GM19467 (cell line): ENCODE measurements at regions not wholly inside any gene's neighbourhood (a gene's known extent, or its start where the extent isn't known, plus 50 kb on each side); places are given as distances from the start of the nearest gene placed in this dataset.

Source experiments
- ATAC-seq: cut with Tn5 transposase; IDR thresholded peaks from one replicate; pipeline ENCODE4 v1.9.1; 2021; ENCODE audit warnings: mild to moderate bottlenecking, moderate library complexity; ENCODE audit not compliant: unreplicated experiment

DNA sequence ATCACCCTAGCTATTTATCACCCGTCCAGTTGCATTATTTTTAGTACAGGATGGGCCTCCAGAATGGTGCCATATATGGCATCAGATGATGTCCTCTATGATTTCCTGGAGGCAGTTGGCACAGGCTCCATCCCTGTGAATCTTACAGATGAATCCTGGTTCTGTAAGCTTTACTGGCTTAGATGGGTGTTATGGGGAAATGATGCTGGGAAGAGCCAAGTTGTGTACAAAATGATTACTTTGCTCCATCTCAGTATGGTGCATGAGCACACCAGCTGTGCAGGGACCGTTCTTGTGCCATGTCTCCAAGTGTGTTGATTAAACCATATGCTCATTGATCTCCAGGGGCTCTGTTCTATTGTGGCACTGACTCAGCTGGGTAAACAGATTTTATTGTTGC lies 755.7 kb downstream of the TLR4 start:
- ATAC-seq: no peak

DNA sequence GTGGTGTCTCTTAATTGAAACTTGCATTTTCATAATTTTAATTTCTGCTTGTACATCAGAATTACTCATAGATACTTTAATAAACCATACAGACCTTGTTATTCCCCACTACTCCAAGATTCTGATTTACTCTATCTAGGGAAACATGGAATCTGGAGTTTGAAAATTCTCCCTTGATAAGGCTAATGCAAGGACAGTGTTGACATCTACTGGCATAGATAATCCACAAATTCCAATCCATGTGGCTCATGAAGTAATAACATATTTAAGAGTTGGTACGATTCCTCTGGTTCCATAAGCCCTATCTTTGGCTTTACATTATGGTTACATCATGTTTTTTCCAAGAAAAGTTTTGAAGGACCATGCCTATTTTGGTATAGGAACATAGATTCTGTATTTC lies 759.2 kb downstream of the TLR4 start:
- ATAC-seq: no peak

DNA sequence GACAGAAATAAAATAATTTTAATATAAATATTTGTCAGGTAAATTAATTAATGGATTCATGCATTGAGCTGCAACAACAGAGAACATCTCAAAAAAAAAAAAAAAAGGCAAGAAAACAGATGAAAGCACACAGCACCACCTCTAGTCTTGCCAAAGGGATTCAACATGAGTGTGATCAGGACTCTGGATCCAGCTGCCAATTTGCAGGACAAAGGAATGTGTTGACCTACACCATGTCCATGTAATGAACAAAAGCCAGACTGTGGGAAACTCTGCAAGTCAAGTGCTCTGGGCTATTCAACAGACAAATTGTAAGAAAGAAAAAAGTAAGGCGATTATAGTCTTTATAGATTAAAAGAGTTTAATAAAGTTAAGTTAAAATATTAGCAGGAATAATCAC lies 769.3 kb downstream of the TLR4 start:
- ATAC-seq: no peak

DNA sequence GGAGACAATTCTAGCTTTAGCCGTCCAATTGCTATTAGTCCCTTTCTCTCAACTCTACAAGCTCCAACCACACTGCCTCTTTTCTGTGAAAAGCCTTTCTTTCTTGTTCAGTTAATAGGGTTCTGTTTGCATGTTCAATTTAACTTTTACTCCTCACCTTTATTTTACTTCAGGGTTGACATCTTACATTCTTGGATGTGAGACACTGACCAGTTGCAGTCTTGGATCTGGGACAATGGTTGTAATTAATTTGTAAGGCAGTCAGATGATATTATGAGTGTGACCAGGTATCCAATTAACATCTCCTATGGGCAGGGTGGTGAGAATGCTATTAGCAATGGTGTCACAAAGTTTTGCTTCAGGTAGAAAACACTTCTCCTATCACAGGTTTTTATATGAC lies 774.5 kb downstream of the TLR4 start:
- ATAC-seq: no peak

DNA sequence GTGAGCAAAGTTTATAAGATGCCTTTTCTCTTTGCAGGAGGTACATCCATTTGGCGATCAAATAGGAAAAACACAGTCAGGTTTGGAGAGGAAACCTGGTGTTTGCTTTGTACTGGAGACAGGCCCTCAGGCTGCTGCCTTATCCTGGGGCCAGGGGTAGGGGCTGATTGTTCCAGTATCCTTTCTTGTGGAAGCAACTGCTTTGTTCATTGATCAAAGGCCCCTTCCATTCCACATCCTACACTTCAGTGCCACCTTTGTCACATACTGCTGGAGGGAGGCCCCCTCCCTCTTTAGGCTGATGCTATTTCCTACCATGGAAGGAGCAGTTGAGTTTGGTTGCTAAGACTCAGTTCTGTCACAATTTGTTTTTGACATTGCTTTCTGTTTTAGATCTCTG lies 778.1 kb downstream of the TLR4 start:
- ATAC-seq: no peak

DNA sequence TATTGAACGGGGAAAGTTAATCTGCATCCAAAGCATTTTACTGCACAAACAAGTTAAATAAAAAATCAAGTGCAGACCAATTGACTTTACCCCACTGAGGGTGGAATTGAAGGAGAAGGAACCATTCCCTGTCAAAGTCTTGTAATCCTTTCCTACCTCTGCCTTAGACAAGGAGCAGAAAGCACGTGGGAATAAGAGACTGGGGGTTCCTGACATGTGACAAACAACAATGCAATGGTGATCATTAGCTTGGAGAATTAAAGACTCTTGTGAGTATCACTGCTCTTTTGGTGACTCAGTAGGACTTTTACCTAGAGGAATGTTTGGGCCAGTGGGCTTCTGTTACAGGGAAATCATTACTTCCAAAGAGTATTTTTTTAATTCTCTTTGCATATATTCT lies 779.5 kb downstream of the TLR4 start:
- no peak for ATAC-seq

DNA sequence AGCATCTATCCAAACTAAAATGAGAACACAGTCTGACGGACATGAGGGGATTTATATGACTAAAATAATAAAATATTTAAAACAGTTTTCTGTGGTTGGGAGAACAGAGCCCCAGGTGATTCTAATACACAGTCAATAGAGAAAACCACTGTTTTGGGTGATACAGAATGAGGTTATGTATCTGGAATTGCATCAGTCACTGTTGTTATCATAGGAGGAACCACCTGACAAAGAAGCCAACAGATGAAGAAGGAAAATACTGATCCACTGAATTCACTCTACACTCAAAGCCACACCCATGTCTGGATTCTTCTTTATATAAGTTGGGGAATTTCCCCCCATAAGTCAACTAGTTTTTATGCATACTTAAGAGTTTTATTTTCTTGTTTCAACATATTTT lies 799.0 kb downstream of the TLR4 start:
- no peak for ATAC-seq

DNA sequence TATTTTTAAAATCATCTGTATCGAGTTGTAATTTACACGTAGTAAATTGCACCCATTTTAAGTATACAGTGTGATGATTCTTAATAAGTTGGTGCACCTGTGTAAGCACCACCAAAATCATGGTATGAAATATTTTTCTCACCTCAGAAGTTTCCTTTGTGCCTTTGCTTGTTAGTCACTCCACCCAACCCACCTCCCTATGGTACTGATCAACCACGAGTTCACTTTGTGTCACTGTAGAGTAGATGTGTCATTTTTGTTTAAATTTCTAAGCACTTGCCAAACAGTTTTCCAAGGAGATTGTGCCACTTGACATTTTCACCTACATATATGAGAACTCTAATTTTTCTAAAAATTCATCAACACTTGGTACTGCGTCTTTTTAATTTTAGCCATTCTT lies 806.5 kb downstream of the TLR4 start:
- ATAC-seq: no peak

DNA sequence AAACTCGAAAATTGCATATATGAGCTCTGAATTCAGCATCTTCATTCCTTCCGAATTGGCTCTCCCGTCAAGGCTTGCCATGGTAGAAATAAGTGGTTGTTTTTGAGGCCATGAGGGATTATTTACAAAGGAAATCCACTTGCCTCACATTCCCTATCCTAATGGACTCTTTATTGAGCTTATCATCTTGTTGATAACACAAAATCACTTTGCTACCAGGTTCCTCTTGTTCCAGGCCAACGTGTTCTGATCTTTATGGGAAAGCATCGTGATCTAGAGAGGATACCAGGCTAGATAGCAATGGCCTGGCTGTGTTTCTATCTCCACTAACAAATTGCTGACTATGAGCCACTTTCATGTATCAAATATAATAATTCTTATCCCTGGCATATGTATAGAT lies 811.7 kb downstream of the TLR4 start:
- ATAC-seq: no peak

DNA sequence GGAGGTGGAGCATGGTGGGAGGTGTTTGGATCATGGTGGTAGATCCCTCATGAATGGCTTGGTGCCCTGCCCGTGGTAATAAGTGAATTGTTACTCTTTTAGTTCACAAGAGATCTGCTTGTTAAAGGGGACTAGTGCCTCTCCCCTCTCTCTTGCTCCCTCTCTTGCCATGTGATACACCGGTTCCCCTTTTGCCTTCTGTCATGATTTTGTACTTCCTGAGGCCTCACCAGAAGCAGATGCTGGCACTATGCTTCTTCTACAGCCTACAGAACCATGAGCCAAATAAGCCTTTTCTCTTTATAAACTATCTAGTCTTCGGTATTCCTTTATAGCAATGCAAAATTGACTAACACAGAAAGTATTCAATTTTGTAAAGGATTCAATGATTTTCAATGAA lies 817.1 kb downstream of the TLR4 start:
- no peak for ATAC-seq

DNA sequence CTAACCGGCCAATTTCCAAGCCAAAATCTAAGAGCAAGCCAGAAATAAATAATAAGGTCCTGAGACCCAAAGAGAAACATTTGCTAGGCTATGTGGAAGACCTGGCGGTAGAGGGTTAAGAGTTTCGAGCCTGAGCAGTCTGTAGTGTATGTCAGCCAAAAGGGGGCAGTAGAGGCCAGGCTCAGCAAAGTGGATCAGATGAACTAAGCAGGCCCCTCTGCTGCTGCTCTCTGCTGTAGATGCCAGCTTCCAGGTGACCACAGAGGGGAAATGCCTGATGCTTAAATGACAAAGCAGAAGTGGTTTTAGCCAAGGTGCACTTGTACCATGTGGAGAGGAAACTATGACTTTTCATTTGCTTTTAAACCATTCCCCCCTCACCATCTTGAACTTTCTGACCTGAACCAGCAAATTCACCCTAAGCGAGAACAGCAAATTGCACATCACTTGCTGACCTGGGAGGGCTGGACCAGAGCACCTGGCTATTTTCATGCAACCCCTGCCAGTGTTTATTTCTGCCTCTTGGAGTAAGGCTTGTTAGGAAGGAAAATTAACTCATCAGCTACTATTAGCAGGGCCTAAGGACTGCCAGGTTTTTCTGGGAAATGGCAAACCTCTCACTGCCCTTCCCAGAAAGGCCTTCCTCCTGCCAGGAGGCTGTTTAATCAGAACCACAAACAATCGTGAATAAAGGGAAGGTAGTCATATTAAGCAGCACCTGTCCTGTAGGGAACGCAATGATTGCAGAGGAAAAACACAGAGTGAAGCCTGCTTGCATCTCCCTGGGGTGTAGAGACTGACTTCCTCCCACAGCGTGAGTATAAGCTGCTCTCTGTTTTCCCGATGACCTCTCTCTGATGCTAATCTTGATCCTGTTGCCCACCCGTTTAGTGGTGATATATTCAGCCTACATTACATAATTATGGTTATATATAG lies 818.2 kb downstream of the TLR4 start:
- ATAC-seq: peak; percentile 91

DNA sequence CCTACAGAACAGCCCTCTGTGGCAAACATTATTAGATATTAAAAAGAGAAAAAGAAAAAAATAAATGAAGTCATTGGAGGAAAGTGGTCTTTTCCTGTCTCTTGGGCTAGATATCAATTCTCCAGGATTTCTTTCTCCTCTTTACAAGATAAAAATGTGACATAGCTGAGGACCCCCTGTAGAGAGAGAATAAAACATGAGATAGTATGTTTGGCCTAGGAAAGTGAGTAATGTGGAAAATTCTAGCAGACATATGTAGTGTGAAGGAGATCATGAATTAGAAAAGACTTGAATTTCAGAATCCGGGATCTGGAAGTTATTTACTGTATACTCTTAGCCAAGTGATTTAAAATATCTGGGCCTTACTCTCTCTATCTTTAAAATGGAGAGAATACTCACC lies 823.1 kb downstream of the TLR4 start:
- no peak for ATAC-seq

DNA sequence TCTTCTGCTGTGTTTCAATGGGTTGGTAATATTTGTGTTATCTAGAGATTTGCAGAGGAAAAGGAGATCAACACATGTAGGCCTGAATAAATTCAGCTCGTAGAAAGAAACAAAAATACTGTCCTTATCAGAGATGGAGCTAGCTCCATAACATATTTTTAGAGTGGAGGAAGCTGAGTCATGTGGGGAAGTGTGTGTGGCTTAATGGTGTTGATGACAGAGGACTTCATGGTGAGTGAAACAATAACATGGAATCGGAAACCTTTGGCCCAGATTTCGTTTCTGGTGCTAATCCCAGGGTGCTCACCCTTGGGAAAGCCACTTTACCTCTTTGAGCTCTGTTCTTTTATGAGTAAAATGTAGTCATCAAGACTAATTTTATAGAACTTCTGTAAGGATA lies 825.0 kb downstream of the TLR4 start:
- peak; percentile 40 for ATAC-seq

DNA sequence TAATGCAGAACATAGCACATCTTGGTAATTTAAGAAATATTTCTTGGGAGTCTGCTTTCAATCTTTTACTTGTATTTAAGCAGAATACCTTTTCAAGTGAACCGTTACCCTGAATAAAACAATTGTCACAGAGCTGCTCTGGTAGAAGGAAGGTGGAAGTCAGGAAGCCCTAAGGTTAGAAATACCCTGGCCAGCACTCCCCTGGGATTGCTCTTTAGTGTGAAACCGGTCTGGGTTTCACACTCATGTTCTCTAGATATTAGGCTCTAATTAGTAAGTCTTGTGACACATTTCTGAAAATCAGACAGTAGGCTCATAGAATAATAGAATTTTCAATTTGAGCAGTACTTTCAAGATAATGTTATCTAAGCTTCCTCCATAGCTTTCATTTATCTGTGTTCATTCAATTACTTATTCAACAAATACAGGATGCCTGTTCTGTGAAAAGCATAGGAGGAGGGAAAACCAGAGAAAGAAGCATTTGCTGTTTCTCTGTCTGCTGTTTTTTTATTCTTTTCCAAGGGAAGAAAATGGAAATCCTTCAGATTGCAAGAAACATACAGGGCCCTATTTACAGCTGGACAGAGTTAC lies 825.5 kb downstream of the TLR4 start:
- ATAC-seq: peak; percentile 92

DNA sequence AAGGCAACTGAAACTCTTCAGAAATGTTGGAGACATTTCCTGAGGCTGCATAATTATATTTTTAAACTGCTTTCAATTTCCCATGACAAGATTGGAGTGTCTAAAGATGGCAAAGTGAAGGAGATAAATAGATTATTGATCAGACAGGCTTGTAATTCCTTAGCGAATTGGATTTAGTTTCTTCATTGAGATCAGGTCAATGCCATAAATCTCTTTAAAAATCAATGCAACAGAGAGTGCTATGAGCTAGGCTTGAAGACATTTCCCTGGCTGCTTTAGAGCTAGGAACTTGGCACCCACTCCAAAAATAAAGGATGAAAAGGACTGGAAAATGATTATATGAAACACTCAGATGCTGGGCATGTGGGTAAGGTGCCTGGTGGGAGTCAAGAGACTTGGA lies 828.4 kb downstream of the TLR4 start:
- no peak for ATAC-seq

DNA sequence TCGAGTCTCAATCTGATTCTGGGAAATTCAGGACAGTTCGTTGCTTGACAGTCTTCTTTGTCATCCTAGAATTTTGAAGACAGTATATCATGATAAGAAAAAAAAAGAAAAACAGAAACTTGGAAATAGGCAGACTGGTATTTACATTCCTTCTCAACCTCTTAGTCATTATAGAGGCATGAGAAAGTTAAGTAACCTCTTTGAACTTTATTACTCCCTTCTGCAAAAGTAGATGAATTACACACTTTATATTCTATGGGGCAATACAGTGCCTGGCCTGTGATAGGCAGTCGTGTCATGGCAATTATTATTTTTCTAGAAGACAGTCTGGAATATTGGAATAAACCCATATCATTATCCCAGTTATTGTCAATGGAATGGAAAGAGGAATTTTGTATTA lies 828.9 kb downstream of the TLR4 start:
- ATAC-seq: no peak

DNA sequence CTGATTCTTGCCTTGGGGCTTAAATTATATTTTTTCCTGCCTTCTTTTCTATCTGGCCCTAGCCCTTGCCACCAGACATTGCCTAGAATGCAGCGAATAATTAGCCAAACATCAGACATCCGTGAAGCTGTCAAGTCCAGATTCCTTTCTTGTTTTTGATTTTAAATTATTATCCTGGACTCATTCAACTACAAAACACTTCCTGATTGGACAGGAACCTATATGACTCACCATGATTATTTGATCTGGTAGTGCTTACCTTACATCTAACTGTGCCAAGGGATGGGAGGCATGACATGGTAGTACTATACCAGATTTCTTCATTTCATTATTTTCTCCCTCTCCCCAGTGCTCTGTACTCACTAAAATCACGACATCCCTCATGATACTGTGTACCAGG lies 829.6 kb downstream of the TLR4 start:
- ATAC-seq: no peak

DNA sequence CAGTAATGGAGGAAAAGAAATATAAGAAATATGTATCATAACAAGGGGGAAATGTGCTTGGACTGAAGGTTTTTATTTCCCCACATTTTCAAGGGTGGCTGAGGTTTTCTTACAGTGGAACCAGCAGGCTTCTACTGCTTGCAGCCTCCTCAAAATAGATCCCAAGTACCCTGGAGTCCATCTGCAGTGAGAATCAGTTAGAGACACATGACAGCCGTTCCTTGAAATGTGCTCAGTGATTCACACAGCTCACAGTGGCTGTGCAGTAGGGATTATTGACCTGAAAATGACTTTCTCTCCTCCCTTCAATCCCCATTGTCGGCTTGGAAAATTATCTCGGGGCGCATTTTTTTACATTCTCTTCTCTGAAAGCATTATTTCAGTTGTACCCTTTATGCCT lies 832.0 kb downstream of the TLR4 start:
- ATAC-seq: no peak

DNA sequence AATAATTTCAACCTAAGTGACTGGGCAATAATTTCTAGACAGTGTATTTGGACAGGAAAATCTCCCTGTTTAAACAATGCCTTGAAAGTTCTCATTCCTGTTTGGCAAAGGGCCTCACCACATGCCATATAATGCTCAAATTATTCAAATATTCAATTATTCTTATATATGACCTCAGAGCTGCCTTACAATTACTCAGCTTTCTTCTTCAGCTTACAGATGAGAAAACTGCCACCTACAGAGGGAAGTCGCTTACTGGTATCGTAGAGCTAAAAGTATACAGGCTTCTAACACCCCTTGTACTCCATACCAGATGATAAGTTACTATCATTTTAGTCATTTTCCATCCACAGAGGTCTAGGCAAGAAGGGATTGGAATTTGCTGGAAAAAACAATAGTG lies 830.3 kb downstream of the BRINP1 start:
- ATAC-seq: no peak

DNA sequence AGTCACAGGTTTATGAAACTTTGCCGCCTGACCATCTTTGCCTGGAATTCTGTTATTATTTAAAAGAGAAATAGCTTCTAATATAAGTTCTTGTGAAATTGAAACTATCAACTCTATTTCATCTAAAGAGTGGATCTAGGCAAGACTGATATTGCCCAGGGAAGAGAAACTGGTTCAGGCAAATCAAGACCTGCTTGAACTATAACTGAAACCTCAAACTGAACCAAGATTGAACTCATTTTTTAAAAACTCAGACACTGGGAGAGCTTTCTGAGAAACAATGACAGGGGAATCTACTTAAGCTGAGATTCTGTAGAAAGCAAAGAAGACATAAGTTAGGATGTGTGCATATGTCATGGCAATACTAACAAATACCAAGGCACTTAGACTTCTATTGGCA lies 815.8 kb downstream of the BRINP1 start:
- ATAC-seq: no peak

DNA sequence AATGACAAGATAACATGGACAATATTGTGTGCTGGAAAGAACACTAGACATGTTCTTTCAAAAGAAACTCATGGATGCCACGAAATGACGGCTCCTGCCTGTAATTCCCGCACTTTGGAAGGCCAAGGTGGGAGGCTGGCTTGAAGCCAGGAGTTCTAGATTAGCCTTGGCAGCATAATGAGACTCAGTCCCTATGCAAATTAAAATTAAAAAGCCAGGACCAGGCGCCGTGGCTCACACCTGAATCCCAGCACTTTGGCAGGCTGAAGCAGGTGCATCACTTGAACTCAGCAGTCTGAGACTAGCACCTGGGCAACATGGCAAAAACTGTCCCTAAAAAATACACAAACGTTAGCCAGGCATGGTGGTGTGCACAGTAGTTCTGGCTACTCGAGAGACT lies 814.2 kb downstream of the BRINP1 start:
- no peak for ATAC-seq

DNA sequence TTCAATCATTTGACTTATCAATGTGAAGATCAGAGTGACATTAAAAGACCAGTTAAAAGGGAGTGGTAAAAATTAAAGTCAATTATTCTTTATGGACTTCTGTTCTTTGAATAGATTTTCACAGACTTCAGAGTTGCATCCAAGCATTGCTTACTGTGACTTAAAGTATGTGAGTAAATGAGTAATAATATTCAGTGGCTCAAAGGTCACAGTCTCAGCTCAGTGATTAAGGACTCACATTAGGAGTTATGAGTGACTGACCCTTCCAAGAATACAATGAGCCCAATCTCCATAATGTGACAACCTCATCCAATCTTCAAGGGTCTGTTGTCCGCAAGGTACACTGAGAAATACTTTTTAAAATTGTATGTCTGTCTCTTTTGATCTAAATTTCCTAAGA lies 811.2 kb downstream of the BRINP1 start:
- no peak for ATAC-seq

DNA sequence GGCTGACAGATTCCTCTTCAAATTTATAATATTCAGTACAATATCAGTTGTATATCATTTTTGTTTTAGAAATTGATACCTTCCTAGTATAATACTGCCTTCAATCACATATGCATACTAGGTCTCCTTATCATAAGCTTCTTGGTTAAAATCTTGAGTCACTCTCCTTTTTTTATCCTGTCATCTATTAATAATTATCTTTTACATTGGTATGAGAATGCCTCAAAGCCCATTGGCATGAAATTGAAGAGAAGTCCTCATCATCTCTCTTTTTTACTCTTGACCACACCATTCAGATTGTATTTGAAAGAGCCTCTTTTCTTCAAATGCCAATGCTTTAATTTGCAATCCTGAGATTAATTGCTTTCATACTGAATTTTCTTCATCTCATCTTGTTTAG lies 810.3 kb downstream of the BRINP1 start:
- no peak for ATAC-seq
